ENCODE measurements at regions not wholly inside any gene's neighbourhood (a gene's known extent, or its start where the extent isn't known, plus 50 kb on each side); places are given as distances from the start of the nearest gene placed in this dataset.
"Not testable (repeated sequence)": the region's sequence is repeated elsewhere in the genome, so short reads cannot be mapped to it uniquely, and the experiment has no call there.

- H3K9me3 ChIP-seq = no peaks in the 10 kb centered on the region
- TF ChIP-seq CTCF (IDR thresholded peaks at IDR 0.05) = no peak
- H3K27ac ChIP-seq = no peak overlapping the region
- H3K4me3 ChIP-seq (ENCODE audit: low read depth in 1 of 2, low read length in 1 of 2) = no peak overlapping the region
- no peaks in the 10 kb centered on the region for H3K27me3 ChIP-seq
- no peaks in the 10 kb centered on the region for H3K4me1 ChIP-seq (ENCODE audit: control insufficient read depth in 1 of 2, insufficient read depth in 1 of 2, low read depth in 1 of 2, low read length in 1 of 2)
- no peaks in the 10 kb centered on the region for H3K36me3 ChIP-seq
These were observed 377.9 kb upstream of the SEMA3C start for GRCh38 chr7:81296726-81297125.

DNA sequence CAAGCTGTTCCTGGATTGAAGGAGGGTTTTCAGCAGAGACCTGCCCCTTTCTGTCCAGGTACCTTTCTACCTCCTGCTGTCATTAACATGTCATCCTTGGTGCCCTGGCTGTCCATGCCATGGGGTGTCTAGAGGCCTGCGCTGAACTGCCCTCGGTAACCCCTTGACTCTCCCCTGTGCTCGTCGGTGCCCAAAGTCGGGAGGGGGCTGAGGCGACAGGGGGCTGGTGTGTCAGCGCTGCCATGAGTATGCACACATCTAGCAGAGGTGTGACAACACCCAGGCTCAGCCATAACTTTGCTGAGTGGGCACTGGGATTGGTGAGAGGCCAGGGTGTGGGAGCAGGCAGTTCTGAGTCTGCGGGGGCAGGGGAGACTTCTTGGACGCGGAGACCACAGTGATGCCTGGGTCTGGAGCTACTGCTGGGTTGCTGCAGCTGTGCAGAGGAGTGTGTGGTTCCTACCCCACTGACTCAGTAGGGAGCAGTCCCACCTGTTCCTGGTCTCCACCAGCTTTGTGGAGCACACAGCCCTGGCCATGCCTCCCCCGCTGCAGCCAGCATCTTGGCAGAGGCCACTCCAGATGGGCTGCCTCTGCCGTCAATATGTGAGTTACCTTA lies 376.2 kb upstream of the SEMA3C start:
- H3K9me3 ChIP-seq = no peaks in the 10 kb centered on the region
- H3K4me3 ChIP-seq (ENCODE audit: low read depth in 1 of 2, low read length in 1 of 2) = no peak overlapping the region
- no peaks in the 10 kb centered on the region for H3K4me1 ChIP-seq (ENCODE audit: control insufficient read depth in 1 of 2, insufficient read depth in 1 of 2, low read depth in 1 of 2, low read length in 1 of 2)

DNA sequence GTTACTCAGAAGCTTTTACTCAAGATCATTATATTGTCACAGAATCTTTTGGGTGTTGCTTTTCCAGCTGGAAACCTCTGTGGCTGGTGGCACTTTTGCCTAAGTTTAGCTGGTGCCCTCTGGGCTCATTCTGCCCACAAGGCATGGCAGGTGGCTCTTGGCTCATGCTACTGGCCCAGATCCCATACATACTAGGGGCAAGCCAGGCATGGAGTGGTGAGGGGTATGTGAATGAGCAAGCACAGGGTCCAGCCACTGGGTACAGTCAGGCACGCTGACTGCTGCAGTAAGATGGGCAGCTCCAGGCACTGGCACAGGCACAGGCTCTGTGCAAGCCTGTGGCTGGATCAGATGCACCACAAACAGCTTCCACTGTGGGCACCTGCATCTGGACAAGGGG lies 375.0 kb upstream of the SEMA3C start:
- no peaks in the 10 kb centered on the region for H3K4me1 ChIP-seq (ENCODE audit: control insufficient read depth in 1 of 2, insufficient read depth in 1 of 2, low read depth in 1 of 2, low read length in 1 of 2)
- no peak for TF ChIP-seq CTCF (IDR thresholded peaks at IDR 0.05)
- no peak overlapping the region for H3K4me3 ChIP-seq (ENCODE audit: low read depth in 1 of 2, low read length in 1 of 2)
- no peaks in the 10 kb centered on the region for H3K27me3 ChIP-seq
- H3K36me3 ChIP-seq = no peaks in the 10 kb centered on the region
- no peaks in the 10 kb centered on the region for H3K9me3 ChIP-seq
- H3K27ac ChIP-seq = no peak overlapping the region

More for the DNA sequence above, 376.2 kb upstream of the SEMA3C start:
- no peaks in the 10 kb centered on the region for H3K27me3 ChIP-seq
- no peak overlapping the region for H3K27ac ChIP-seq
- H3K36me3 ChIP-seq = no peaks in the 10 kb centered on the region
- TF ChIP-seq CTCF (IDR thresholded peaks at IDR 0.05) = no peak

GRCh38 chr7:81286754-81287153 lies 367.9 kb upstream of the SEMA3C start:
- not testable (repeated sequence) for H3K36me3 ChIP-seq; H3K9me3 ChIP-seq; H3K27ac ChIP-seq; H3K4me3 ChIP-seq (ENCODE audit: low read depth in 1 of 2, low read length in 1 of 2); H3K4me1 ChIP-seq (ENCODE audit: control insufficient read depth in 1 of 2, insufficient read depth in 1 of 2, low read depth in 1 of 2, low read length in 1 of 2); H3K27me3 ChIP-seq

DNA sequence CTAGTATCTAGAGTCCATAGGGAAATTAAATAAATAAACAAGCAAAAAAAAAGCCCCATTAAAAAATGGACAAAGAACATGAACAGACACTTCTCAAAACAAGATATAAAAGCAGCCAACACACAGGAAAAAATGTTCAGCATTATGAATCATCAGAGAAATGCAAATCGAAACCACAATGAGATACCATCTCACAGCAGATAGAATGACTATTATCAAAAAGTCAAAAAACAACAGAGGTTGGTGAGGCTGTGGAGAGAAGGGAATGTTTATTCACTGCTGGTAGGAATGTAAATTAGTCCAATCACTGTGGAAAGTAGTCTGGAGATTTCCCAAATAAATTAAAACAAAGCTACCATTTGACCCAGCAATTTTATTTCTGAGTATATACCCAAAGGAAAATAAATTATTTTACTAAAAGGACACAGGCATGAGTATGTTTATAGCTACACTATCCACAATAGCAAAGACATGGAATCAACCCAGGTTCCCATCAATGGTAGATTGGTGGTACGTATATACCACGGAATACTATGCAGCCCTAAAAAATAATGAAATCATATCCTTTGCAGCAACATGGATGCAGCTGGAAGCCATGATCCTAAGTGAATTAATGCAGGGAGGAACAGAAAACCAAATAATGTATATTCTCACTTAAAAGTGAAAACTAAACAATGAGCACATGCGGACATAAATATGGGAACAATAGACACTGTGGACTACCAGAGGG lies 366.5 kb upstream of the SEMA3C start:
- Histone ChIP-seq H3K9me3 (no peaks in the 10 kb centered on the region), H3K27me3 (no peaks in the 10 kb centered on the region), H3K4me1 (ENCODE audit: control insufficient read depth in 1 of 2, insufficient read depth in 1 of 2, low read depth in 1 of 2, low read length in 1 of 2) (no peaks in the 10 kb centered on the region), H3K36me3 (no peaks in the 10 kb centered on the region), H3K27ac (no peak overlapping the region), H3K4me3 (ENCODE audit: low read depth in 1 of 2, low read length in 1 of 2) (no peak overlapping the region)
- TF ChIP-seq CTCF (IDR thresholded peaks at IDR 0.05) = no peak

DNA sequence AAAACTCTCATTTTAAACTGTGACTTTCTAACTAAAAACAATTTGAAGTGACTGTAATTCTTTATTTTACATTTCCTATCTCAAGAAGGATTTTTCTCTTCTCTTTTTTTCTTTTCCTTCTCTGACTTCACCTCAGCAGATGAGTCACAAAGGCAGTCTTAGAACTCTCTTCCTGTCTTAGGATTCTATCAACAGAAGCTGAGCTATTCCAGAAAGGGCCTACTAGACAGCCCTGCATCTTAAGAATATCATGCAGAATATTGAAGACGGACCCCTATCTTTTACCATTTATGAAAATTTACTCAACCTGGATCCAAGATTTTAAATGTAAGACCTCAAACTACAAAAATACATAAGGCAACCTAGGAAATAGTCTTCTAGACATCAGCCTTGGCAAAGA lies 365.7 kb upstream of the SEMA3C start:
- Histone ChIP-seq H3K9me3 (no peaks in the 10 kb centered on the region), H3K27ac (no peak overlapping the region), H3K4me1 (ENCODE audit: control insufficient read depth in 1 of 2, insufficient read depth in 1 of 2, low read depth in 1 of 2, low read length in 1 of 2) (no peaks in the 10 kb centered on the region)

More for the DNA sequence above, 365.7 kb upstream of the SEMA3C start:
- Histone ChIP-seq H3K36me3 (no peaks in the 10 kb centered on the region), H3K27me3 (no peaks in the 10 kb centered on the region), H3K4me3 (ENCODE audit: low read depth in 1 of 2, low read length in 1 of 2) (no peak overlapping the region)
- TF ChIP-seq CTCF (IDR thresholded peaks at IDR 0.05) = no peak

Measured in neutrophil (primary cell).